GM12878 (cell line): ENCODE measurements at regions not wholly inside any gene's neighbourhood (a gene's known extent, or its start where the extent isn't known, plus 50 kb on each side); places are given as distances from the start of the nearest gene placed in this dataset.

ENCODE experiments used
- ATAC-seq: fragments of 200-7000 bp; cut with Tn5 transposase; 3 replicates; pipeline ENCODE4 v1.9.1; 2020; ENCODE audit warnings: mild to moderate bottlenecking, moderate library complexity
- BruUV-seq: library from RNA; stranded (reverse); fragments of 400-500 nt; replicated peaks from 2 replicates; lab custom pipeline; 2021; lab: Mats Ljungman, UMichigan
- CTCF ChIA-PET: fragments of 300-600 bp; sonication (Branson Sonifier 250); formaldehyde crosslinking; extraction: SDS; loops from one replicate; lab custom pipeline; 2021; ENCODE audit warnings: inconsistent platforms; lab: Yijun Ruan, JAX
- POLR2A ChIA-PET: fragments of 350-600 bp; formaldehyde crosslinking; extraction: SDS; loops from one replicate; lab custom pipeline; 2021; ENCODE audit warnings: inconsistent platforms; lab: Charles Lee
- RAD21 ChIA-PET: fragments of 300-600 bp; sonication (Branson Sonifier 250); formaldehyde crosslinking; loops from one replicate; lab custom pipeline; 2023; ENCODE audit warnings: antibody characterized with exemption; ENCODE audit not compliant: unreplicated experiment; lab: Charles Lee
- SMC1A ChIA-PET: fragments of 300-600 bp; sonication (Branson Sonifier 250); formaldehyde crosslinking; loops from one replicate; lab custom pipeline; 2023; ENCODE audit not compliant: unreplicated experiment, uncharacterized antibody; lab: Charles Lee
- DNase-seq: peaks from one replicate; pipeline ENCODE4 v3.0.0-alpha.2; 2011; ENCODE audit warnings: low read depth, low spot score
- FAIRE-seq: peaks from 3 replicates; lab custom pipeline; 2011; peaks lifted over from hg19 to GRCh38; lab: Jason Lieb, UNC
- H2AFZ ChIP-seq: 2 replicates; pipeline ENCODE4 v1.6.0; 2011; ENCODE audit warnings: low read depth, low read length, control low read depth; ENCODE audit not compliant: control insufficient read depth
- H3K27ac ChIP-seq: 2 replicates; pipeline ENCODE4 v1.5.1; 2011; ENCODE audit warnings: control low read depth; ENCODE audit not compliant: control insufficient read depth, insufficient read depth
- H3K27me3 ChIP-seq, 2 experiments: replicated peaks in 1 of 2; 2 replicates each; pipeline versions ENCODE4 v1.6.0 to v1.6.1; 2011; ENCODE audit warnings: low read length in 1 of 2; ENCODE audit not compliant: control insufficient read depth in 2 of 2, insufficient read depth in 2 of 2
- H3K36me3 ChIP-seq, 2 experiments: 2 replicates each; pipeline ENCODE4 v1.5.1; 2011; ENCODE audit warnings: low read length in 1 of 2; ENCODE audit not compliant: control insufficient read depth in 2 of 2, insufficient read depth in 2 of 2
- H3K4me1 ChIP-seq: 2 replicates; pipeline ENCODE4 v1.6.1; 2011; ENCODE audit warnings: mild to moderate bottlenecking, low read length, moderate library complexity, mixed read lengths; ENCODE audit not compliant: control insufficient read depth, insufficient read depth
- H3K4me2 ChIP-seq: 2 replicates; pipeline ENCODE4 v1.6.0; 2011; ENCODE audit warnings: control low read depth; ENCODE audit not compliant: control insufficient read depth, insufficient read depth
- H3K4me3 ChIP-seq: fragments of 200-600 bp; sonication (generic); 2 replicates; pipeline ENCODE4 v1.5.1; 2016
- H3K79me2 ChIP-seq: 2 replicates; pipeline ENCODE4 v1.6.0; 2011; ENCODE audit warnings: low read length; ENCODE audit not compliant: control insufficient read depth, insufficient read depth
- H3K9ac ChIP-seq: 2 replicates; pipeline ENCODE4 v1.8.0; 2011; ENCODE audit warnings: low read length, control low read depth, mixed read lengths; ENCODE audit not compliant: control insufficient read depth, insufficient read depth
- H3K9me3 ChIP-seq: replicated peaks from 3 replicates; pipeline ENCODE4 v1.5.1; 2011; ENCODE audit warnings: mild to moderate bottlenecking, low read length; ENCODE audit not compliant: control insufficient read depth, insufficient read depth
- H4K20me1 ChIP-seq: 2 replicates; pipeline ENCODE4 v1.6.0; 2011; ENCODE audit not compliant: control insufficient read depth, insufficient read depth
- E4F1 ChIP-seq: fragments of 450-650 bp; IDR thresholded peaks from 2 replicates; pipeline ENCODE4 v1.6.1; 2018; ENCODE audit warnings: borderline replicate concordance, mild to moderate bottlenecking; ENCODE audit not compliant: partially characterized antibody
- KAT2A ChIP-seq: conservative IDR thresholded peaks from 2 replicates; pipeline ENCODE4 v1.6.1; 2011; ENCODE audit warnings: low read depth, low read length; ENCODE audit not compliant: control insufficient read depth
- RBBP5 ChIP-seq: fragments of 200-600 bp; sonication (generic); conservative IDR thresholded peaks from 2 replicates; pipeline ENCODE4 v1.6.1; 2016
- SPI1 ChIP-seq: IDR thresholded peaks from 2 replicates; pipeline ENCODE4 v1.6.1; 2011; ENCODE audit warnings: low read depth, mild to moderate bottlenecking, low read length, moderate library complexity, borderline replicate concordance; ENCODE audit not compliant: insufficient read depth
- WGBS: methylation state at CpG from one replicate; pipeline ENCODE4 v1.1.6; 2016; ENCODE audit warnings: low lambda C conversion rate; ENCODE audit not compliant: insufficient replicate concordance, insufficient coverage; ENCODE audit errors: missing lambda C conversion rate; 5-methylcytosine and 5-hydroxymethylcytosine counted together
- in situ Hi-C: fragments of 300-500 bp; cut with MboI; formaldehyde crosslinking; loops from 9 replicates; pipeline ENCODE4 v1.14.3; 2018; ENCODE audit warnings: mixed read lengths
- intact Hi-C: fragments of 100-400 bp; cut with micrococcal nuclease; formaldehyde crosslinking; loops from one replicate; pipeline ENCODE4 v1.14.2; 2022; ENCODE audit not compliant: unreplicated experiment

DNA sequence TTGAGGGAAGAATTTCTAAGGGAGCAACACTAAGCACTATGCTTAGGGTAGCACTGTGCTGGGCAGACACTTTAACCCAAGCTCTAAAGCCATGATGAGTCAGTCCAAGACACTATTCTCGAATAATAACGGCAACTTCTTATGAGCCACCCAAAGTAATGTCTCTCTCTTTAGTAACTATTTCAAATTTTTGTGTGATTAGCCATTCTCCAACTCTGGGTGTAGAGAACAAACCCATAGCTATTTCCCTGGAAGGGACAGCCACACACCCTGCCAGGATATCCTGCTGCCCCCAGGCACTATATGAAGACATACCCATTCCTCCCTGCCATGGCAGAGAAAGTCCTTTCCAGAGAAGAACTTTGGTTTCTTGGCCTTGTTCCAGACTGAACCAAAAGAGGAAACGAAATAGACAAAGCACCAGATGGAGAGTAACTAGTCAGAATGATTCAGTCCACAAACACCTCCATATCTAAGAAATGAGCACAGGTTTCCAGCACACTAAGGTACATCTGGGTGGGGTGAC lies 384.9 kb upstream of the THBS1 start:
- RAD21 ChIA-PET, result no interaction called here
- FAIRE-seq, result no peak
- POLR2A ChIA-PET, result no interaction called here

More for the DNA sequence above, 384.9 kb upstream of the THBS1 start:
- H3K9me3 ChIP-seq, result no peaks in the 10 kb centered on the region
- in situ Hi-C loops, result no loop called here
- TF ChIP-seq E4F1 (no peak), RBBP5 (no peak), SPI1 (peak; percentile 57), KAT2A (no peak)
- no TSS peak for BruUV-seq
- SMC1A ChIA-PET, result no interaction called here
- H3K36me3 ChIP-seq, result no peaks in the 10 kb centered on the region
- no peak overlapping the region for H3K27ac ChIP-seq
- CTCF ChIA-PET, result no interaction called here
- H3K9ac ChIP-seq, result no peak overlapping the region
- H2AFZ ChIP-seq, result no peak overlapping the region
- WGBS, result 2% methylated on average over 3 of the region's 3 CpGs
- ATAC-seq, result peak; percentile 73
- H3K27me3 ChIP-seq, result no peaks in the 10 kb centered on the region
- no peaks in the 10 kb centered on the region for H3K79me2 ChIP-seq
- H4K20me1 ChIP-seq, result no peaks in the 10 kb centered on the region
- H3K4me3 ChIP-seq, result no peak overlapping the region
- no peak for DNase-seq
- no peak overlapping the region for H3K4me2 ChIP-seq
- H3K4me1 ChIP-seq, result no peaks in the 10 kb centered on the region
- intact Hi-C loops, result no loop called here
